ENCODE measurements at regions not wholly inside any gene's neighbourhood (a gene's known extent, or its start where the extent isn't known, plus 50 kb on each side); places are given as distances from the start of the nearest gene placed in this dataset.

- no peaks in the 10 kb centered on the region for H3K9me3 ChIP-seq (ENCODE audit: insufficient read depth, low read depth, low read length)
- no peak overlapping the region for H3K4me3 ChIP-seq (ENCODE audit: low read length)
- H3K4me1 ChIP-seq (ENCODE audit: insufficient read depth, low read length) = no peaks in the 10 kb centered on the region
- H3K27me3 ChIP-seq (ENCODE audit: insufficient read depth, low read length) = no peaks in the 10 kb centered on the region
- H3K36me3 ChIP-seq (ENCODE audit: insufficient read depth, low read depth, low read length) = no peaks in the 10 kb centered on the region
- H3K9ac ChIP-seq (ENCODE audit: low read depth, low read length) = no peak overlapping the region
- no peak overlapping the region for H3K27ac ChIP-seq (ENCODE audit: low read length)
Measured at GRCh38 chr10:78770167-78771090, 298.3 kb upstream of the ZMIZ1 start.

GRCh38 chr10:78771260-78771659, 297.5 kb upstream of the ZMIZ1 start:
- no peaks in the 10 kb centered on the region for H3K4me1 ChIP-seq (ENCODE audit: insufficient read depth, low read length)
- H3K9me3 ChIP-seq (ENCODE audit: insufficient read depth, low read depth, low read length) = no peaks in the 10 kb centered on the region
- H3K4me3 ChIP-seq (ENCODE audit: low read length) = no peak overlapping the region
- no peak overlapping the region for H3K9ac ChIP-seq (ENCODE audit: low read depth, low read length)
- no peak overlapping the region for H3K27ac ChIP-seq (ENCODE audit: low read length)
- no peaks in the 10 kb centered on the region for H3K36me3 ChIP-seq (ENCODE audit: insufficient read depth, low read depth, low read length)
- H3K27me3 ChIP-seq (ENCODE audit: insufficient read depth, low read length) = no peaks in the 10 kb centered on the region

GRCh38 chr10:78771808-78772455, 296.8 kb upstream of the ZMIZ1 start:
- Histone ChIP-seq H3K9ac (ENCODE audit: low read depth, low read length) (no peak overlapping the region), H3K4me3 (ENCODE audit: low read length) (no peak overlapping the region), H3K27ac (ENCODE audit: low read length) (no peak overlapping the region), H3K9me3 (ENCODE audit: insufficient read depth, low read depth, low read length) (no peaks in the 10 kb centered on the region), H3K36me3 (ENCODE audit: insufficient read depth, low read depth, low read length) (no peaks in the 10 kb centered on the region), H3K27me3 (ENCODE audit: insufficient read depth, low read length) (no peaks in the 10 kb centered on the region), H3K4me1 (ENCODE audit: insufficient read depth, low read length) (no peaks in the 10 kb centered on the region)

- Histone ChIP-seq H3K27ac (ENCODE audit: low read length) (no peak overlapping the region), H3K9ac (ENCODE audit: low read depth, low read length) (no peak overlapping the region), H3K4me3 (ENCODE audit: low read length) (no peak overlapping the region), H3K36me3 (ENCODE audit: insufficient read depth, low read depth, low read length) (no peaks in the 10 kb centered on the region), H3K27me3 (ENCODE audit: insufficient read depth, low read length) (no peaks in the 10 kb centered on the region), H3K9me3 (ENCODE audit: insufficient read depth, low read depth, low read length) (no peaks in the 10 kb centered on the region), H3K4me1 (ENCODE audit: insufficient read depth, low read length) (no peaks in the 10 kb centered on the region)
Measured at GRCh38 chr10:78772486-78772885, 296.3 kb upstream of the ZMIZ1 start.

GRCh38 chr10:78772986-78773530, 295.7 kb upstream of the ZMIZ1 start:
- H3K9ac ChIP-seq (ENCODE audit: low read depth, low read length) = no peak overlapping the region
- H3K36me3 ChIP-seq (ENCODE audit: insufficient read depth, low read depth, low read length) = no peaks in the 10 kb centered on the region
- no peak overlapping the region for H3K4me3 ChIP-seq (ENCODE audit: low read length)
- no peaks in the 10 kb centered on the region for H3K4me1 ChIP-seq (ENCODE audit: insufficient read depth, low read length)
- no peaks in the 10 kb centered on the region for H3K27me3 ChIP-seq (ENCODE audit: insufficient read depth, low read length)
- H3K27ac ChIP-seq (ENCODE audit: low read length) = no peak overlapping the region
- H3K9me3 ChIP-seq (ENCODE audit: insufficient read depth, low read depth, low read length) = no peaks in the 10 kb centered on the region

GRCh38 chr10:78774614-78774998, 294.2 kb upstream of the ZMIZ1 start:
- no peaks in the 10 kb centered on the region for H3K27me3 ChIP-seq (ENCODE audit: insufficient read depth, low read length)
- H3K9me3 ChIP-seq (ENCODE audit: insufficient read depth, low read depth, low read length) = no peaks in the 10 kb centered on the region
- no peak overlapping the region for H3K4me3 ChIP-seq (ENCODE audit: low read length)
- H3K9ac ChIP-seq (ENCODE audit: low read depth, low read length) = no peak overlapping the region
- H3K27ac ChIP-seq (ENCODE audit: low read length) = no peak overlapping the region
- no peaks in the 10 kb centered on the region for H3K4me1 ChIP-seq (ENCODE audit: insufficient read depth, low read length)
- no peaks in the 10 kb centered on the region for H3K36me3 ChIP-seq (ENCODE audit: insufficient read depth, low read depth, low read length)

- Histone ChIP-seq H3K36me3 (ENCODE audit: insufficient read depth, low read depth, low read length) (no peaks in the 10 kb centered on the region), H3K9ac (ENCODE audit: low read depth, low read length) (no peak overlapping the region), H3K9me3 (ENCODE audit: insufficient read depth, low read depth, low read length) (no peaks in the 10 kb centered on the region), H3K4me3 (ENCODE audit: low read length) (no peak overlapping the region), H3K4me1 (ENCODE audit: insufficient read depth, low read length) (no peaks in the 10 kb centered on the region), H3K27ac (ENCODE audit: low read length) (no peak overlapping the region), H3K27me3 (ENCODE audit: insufficient read depth, low read length) (no peaks in the 10 kb centered on the region)
Measured at GRCh38 chr10:78774999-78775711, 293.6 kb upstream of the ZMIZ1 start.

- Histone ChIP-seq H3K36me3 (ENCODE audit: insufficient read depth, low read depth, low read length) (no peaks in the 10 kb centered on the region), H3K27ac (ENCODE audit: low read length) (no peak overlapping the region), H3K4me3 (ENCODE audit: low read length) (no peak overlapping the region), H3K27me3 (ENCODE audit: insufficient read depth, low read length) (no peaks in the 10 kb centered on the region), H3K4me1 (ENCODE audit: insufficient read depth, low read length) (no peaks in the 10 kb centered on the region), H3K9me3 (ENCODE audit: insufficient read depth, low read depth, low read length) (no peaks in the 10 kb centered on the region), H3K9ac (ENCODE audit: low read depth, low read length) (no peak overlapping the region)
Measured at GRCh38 chr10:78775891-78776290, 292.9 kb upstream of the ZMIZ1 start.

GRCh38 chr10:78776756-78777155, 292.0 kb upstream of the ZMIZ1 start:
- no peaks in the 10 kb centered on the region for H3K4me1 ChIP-seq (ENCODE audit: insufficient read depth, low read length)
- no peak overlapping the region for H3K27ac ChIP-seq (ENCODE audit: low read length)
- H3K9ac ChIP-seq (ENCODE audit: low read depth, low read length) = no peak overlapping the region
- no peaks in the 10 kb centered on the region for H3K36me3 ChIP-seq (ENCODE audit: insufficient read depth, low read depth, low read length)
- H3K4me3 ChIP-seq (ENCODE audit: low read length) = no peak overlapping the region
- no peaks in the 10 kb centered on the region for H3K9me3 ChIP-seq (ENCODE audit: insufficient read depth, low read depth, low read length)
- H3K27me3 ChIP-seq (ENCODE audit: insufficient read depth, low read length) = no peaks in the 10 kb centered on the region

- no peak overlapping the region for H3K9ac ChIP-seq (ENCODE audit: low read depth, low read length)
- no peaks in the 10 kb centered on the region for H3K36me3 ChIP-seq (ENCODE audit: insufficient read depth, low read depth, low read length)
- H3K4me1 ChIP-seq (ENCODE audit: insufficient read depth, low read length) = no peaks in the 10 kb centered on the region
- no peaks in the 10 kb centered on the region for H3K27me3 ChIP-seq (ENCODE audit: insufficient read depth, low read length)
- H3K4me3 ChIP-seq (ENCODE audit: low read length) = no peak overlapping the region
- H3K9me3 ChIP-seq (ENCODE audit: insufficient read depth, low read depth, low read length) = no peaks in the 10 kb centered on the region
- H3K27ac ChIP-seq (ENCODE audit: low read length) = no peak overlapping the region
Measured at GRCh38 chr10:78777466-78777865, 291.3 kb upstream of the ZMIZ1 start.

- H3K27me3 ChIP-seq (ENCODE audit: insufficient read depth, low read length) = no peaks in the 10 kb centered on the region
- no peaks in the 10 kb centered on the region for H3K9me3 ChIP-seq (ENCODE audit: insufficient read depth, low read depth, low read length)
- H3K27ac ChIP-seq (ENCODE audit: low read length) = no peak overlapping the region
- H3K36me3 ChIP-seq (ENCODE audit: insufficient read depth, low read depth, low read length) = no peaks in the 10 kb centered on the region
- no peak overlapping the region for H3K9ac ChIP-seq (ENCODE audit: low read depth, low read length)
- no peak overlapping the region for H3K4me3 ChIP-seq (ENCODE audit: low read length)
- no peaks in the 10 kb centered on the region for H3K4me1 ChIP-seq (ENCODE audit: insufficient read depth, low read length)
Measured at GRCh38 chr10:78777867-78778266, 290.9 kb upstream of the ZMIZ1 start.

Data from iPS-20b (cell line).